Astrocyte (in vitro differentiated cells and primary cell): ENCODE measurements at regions not wholly inside any gene's neighbourhood (a gene's known extent, or its start where the extent isn't known, plus 50 kb on each side); places are given as distances from the start of the nearest gene placed in this dataset.

Source experiments
- DNase-seq: peaks from one replicate; pipeline ENCODE4 v3.0.0-alpha.2; 2010; ENCODE audit warnings: low read depth
- FAIRE-seq: peaks from 2 replicates; lab custom pipeline; 2011; peaks lifted over from hg19 to GRCh38; lab: Jason Lieb, UNC
- H2AFZ ChIP-seq: 2 replicates; pipeline ENCODE4 v1.6.0; 2012; ENCODE audit warnings: low read depth, low read length, inconsistent platforms
- H3K27ac ChIP-seq: 2 replicates; pipeline ENCODE4 v1.5.1; 2011; ENCODE audit warnings: low read depth, low read length, inconsistent platforms
- H3K27me3 ChIP-seq: 2 replicates; pipeline ENCODE4 v1.6.0; 2011; ENCODE audit warnings: low read length, inconsistent platforms; ENCODE audit not compliant: insufficient read depth
- H3K36me3 ChIP-seq: 2 replicates; pipeline ENCODE4 v1.5.1; 2011; ENCODE audit warnings: low read length, inconsistent platforms; ENCODE audit not compliant: insufficient read depth
- H3K4me1 ChIP-seq: 2 replicates; pipeline ENCODE4 v1.5.1; 2011; ENCODE audit warnings: low read length, inconsistent platforms; ENCODE audit not compliant: insufficient read depth
- H3K4me2 ChIP-seq: 2 replicates; pipeline ENCODE4 v1.6.0; 2012; ENCODE audit warnings: low read length, inconsistent platforms
- H3K4me3 ChIP-seq: 2 replicates; pipeline ENCODE4 v1.5.1; 2011; ENCODE audit warnings: low read depth, mild to moderate bottlenecking, low read length, inconsistent platforms; ENCODE audit not compliant: insufficient read depth
- H3K79me2 ChIP-seq: 2 replicates; pipeline ENCODE4 v1.6.0; 2012; ENCODE audit warnings: mild to moderate bottlenecking, low read length, inconsistent platforms; ENCODE audit not compliant: insufficient read depth
- H3K9ac ChIP-seq: 2 replicates; pipeline ENCODE4 v1.6.0; 2012; ENCODE audit warnings: mild to moderate bottlenecking, low read length, inconsistent platforms
- H3K9me3 ChIP-seq: 2 replicates; pipeline ENCODE4 v1.5.1; 2012; ENCODE audit warnings: low read depth, mild to moderate bottlenecking, low read length, inconsistent platforms; ENCODE audit not compliant: insufficient read depth
- H4K20me1 ChIP-seq: 2 replicates; pipeline ENCODE4 v1.6.0; 2012; ENCODE audit warnings: low read length, inconsistent platforms; ENCODE audit not compliant: insufficient read depth
- H3K27ac Mint-ChIP-seq: one replicate; pipeline ENCODE4 v1.8.0; 2021; ENCODE audit warnings: mild to moderate bottlenecking, mixed read lengths; ENCODE audit not compliant: unreplicated experiment
- H3K27me3 Mint-ChIP-seq: one replicate; pipeline ENCODE4 v1.8.0; 2021; ENCODE audit warnings: low read depth, mixed read lengths; ENCODE audit not compliant: unreplicated experiment
- H3K36me3 Mint-ChIP-seq: one replicate; pipeline ENCODE4 v1.8.0; 2021; ENCODE audit warnings: low read depth, mixed read lengths; ENCODE audit not compliant: unreplicated experiment
- H3K4me1 Mint-ChIP-seq: one replicate; pipeline ENCODE4 v1.8.0; 2021; ENCODE audit warnings: low read depth, mixed read lengths; ENCODE audit not compliant: unreplicated experiment
- H3K4me3 Mint-ChIP-seq: one replicate; pipeline ENCODE4 v1.8.0; 2021; ENCODE audit warnings: mild to moderate bottlenecking, moderate library complexity, mixed read lengths; ENCODE audit not compliant: unreplicated experiment
- H3K9me3 Mint-ChIP-seq: one replicate; pipeline ENCODE4 v1.8.0; 2021; ENCODE audit warnings: mild to moderate bottlenecking, mixed read lengths; ENCODE audit not compliant: unreplicated experiment
- CTCF ChIP-seq: IDR thresholded peaks from 2 replicates; pipeline ENCODE4 v1.5.1; 2011; ENCODE audit warnings: low read depth, mild to moderate bottlenecking, inconsistent platforms, low read length, moderate library complexity; ENCODE audit not compliant: insufficient read depth
- EZH2 ChIP-seq: IDR thresholded peaks from 2 replicates; pipeline ENCODE4 v1.6.1; 2012; ENCODE audit warnings: mild to moderate bottlenecking, low read length, inconsistent platforms; ENCODE audit not compliant: insufficient read depth

GRCh38 chr13:111957913-111958450, 109.0 kb upstream of the SOX1 start:
- no peak for FAIRE-seq
- no peaks in the 10 kb centered on the region for H3K27me3 ChIP-seq
- Mint-ChIP-seq H3K27ac (no peak overlapping the region), H3K4me1 (peaks cover 9% of the 10 kb centered on the region), H3K9me3 (no peaks in the 10 kb centered on the region), H3K36me3 (no peaks in the 10 kb centered on the region), H3K4me3 (no peak overlapping the region), H3K27me3 (peaks cover 18% of the 10 kb centered on the region)
- no peak for DNase-seq
- no peak overlapping the region for H3K27ac ChIP-seq
- no peaks in the 10 kb centered on the region for H3K4me1 ChIP-seq
- H3K4me2 ChIP-seq = no peak overlapping the region
- TF ChIP-seq CTCF = no peak
- no peak for TF ChIP-seq EZH2
- H3K9ac ChIP-seq = no peak overlapping the region
- H3K4me3 ChIP-seq = no peak overlapping the region
- H4K20me1 ChIP-seq = no peaks in the 10 kb centered on the region
- H3K9me3 ChIP-seq = no peaks in the 10 kb centered on the region
- H3K36me3 ChIP-seq = no peaks in the 10 kb centered on the region
- H2AFZ ChIP-seq = no peak overlapping the region
- no peaks in the 10 kb centered on the region for H3K79me2 ChIP-seq

GRCh38 chr13:111958612-111959395, 108.1 kb upstream of the SOX1 start:
- H3K36me3 Mint-ChIP-seq = no peaks in the 10 kb centered on the region
- no peak overlapping the region for H3K27ac Mint-ChIP-seq
- FAIRE-seq (no peak), DNase-seq (no peak)
- no peaks in the 10 kb centered on the region for H3K79me2 ChIP-seq
- peaks cover 9% of the 10 kb centered on the region for H3K4me1 Mint-ChIP-seq
- TF ChIP-seq CTCF (no peak), EZH2 (no peak)
- H3K4me3 ChIP-seq = no peak overlapping the region
- H2AFZ ChIP-seq = no peak overlapping the region
- no peak overlapping the region for H3K4me2 ChIP-seq
- no peak overlapping the region for H3K27ac ChIP-seq
- no peaks in the 10 kb centered on the region for H3K4me1 ChIP-seq
- peaks cover 18% of the 10 kb centered on the region for H3K27me3 Mint-ChIP-seq
- H3K9me3 Mint-ChIP-seq = no peaks in the 10 kb centered on the region
- no peaks in the 10 kb centered on the region for H3K27me3 ChIP-seq
- H3K4me3 Mint-ChIP-seq = no peak overlapping the region
- no peaks in the 10 kb centered on the region for H3K36me3 ChIP-seq
- H4K20me1 ChIP-seq = no peaks in the 10 kb centered on the region
- no peaks in the 10 kb centered on the region for H3K9me3 ChIP-seq
- H3K9ac ChIP-seq = no peak overlapping the region
